Endothelial cell of umbilical vein (primary cell): ENCODE measurements at regions not wholly inside any gene's neighbourhood (a gene's known extent, or its start where the extent isn't known, plus 50 kb on each side); places are given as distances from the start of the nearest gene placed in this dataset.

ENCODE experiments used
- GATA2 ChIP-seq: IDR thresholded peaks from 2 replicates; pipeline ENCODE4 v1.7.0; 2011; ENCODE audit warnings: low read depth, mild to moderate bottlenecking, moderate library complexity, mixed read lengths, low read length; ENCODE audit not compliant: insufficient read length, insufficient read depth
- MAX ChIP-seq: IDR thresholded peaks from 2 replicates; pipeline ENCODE4 v1.6.1; 2011; ENCODE audit not compliant: insufficient read depth, insufficient read length
- MYC ChIP-seq: IDR thresholded peaks from one replicate; pipeline ENCODE4 v1.6.1; 2011; ENCODE audit warnings: mild to moderate bottlenecking, low read depth, low read length
- POLR2A ChIP-seq: IDR thresholded peaks from 2 replicates; pipeline ENCODE4 v1.6.1; 2012; ENCODE audit warnings: low read depth, mild to moderate bottlenecking, control low read depth, low read length
- TF ChIP-seq, protein P1 (sequence below), 2 donors: IDR thresholded peaks; 1 replicate in 1 of 2; 2 replicates in 1 of 2; pipeline ENCODE4 v1.5.1; 2011; ENCODE audit warnings: low read length in 2 of 2, mild to moderate bottlenecking in 2 of 2, moderate library complexity in 2 of 2, control low read depth in 1 of 2, inconsistent platforms in 1 of 2, low read depth in 1 of 2; ENCODE audit not compliant: insufficient read depth in 1 of 2; ENCODE audit errors: extremely low read depth in 1 of 2

GRCh38 chr10:47130491-47130890 lies 169.5 kb upstream of the GDF10 start:
- TF ChIP-seq, protein P1, sequence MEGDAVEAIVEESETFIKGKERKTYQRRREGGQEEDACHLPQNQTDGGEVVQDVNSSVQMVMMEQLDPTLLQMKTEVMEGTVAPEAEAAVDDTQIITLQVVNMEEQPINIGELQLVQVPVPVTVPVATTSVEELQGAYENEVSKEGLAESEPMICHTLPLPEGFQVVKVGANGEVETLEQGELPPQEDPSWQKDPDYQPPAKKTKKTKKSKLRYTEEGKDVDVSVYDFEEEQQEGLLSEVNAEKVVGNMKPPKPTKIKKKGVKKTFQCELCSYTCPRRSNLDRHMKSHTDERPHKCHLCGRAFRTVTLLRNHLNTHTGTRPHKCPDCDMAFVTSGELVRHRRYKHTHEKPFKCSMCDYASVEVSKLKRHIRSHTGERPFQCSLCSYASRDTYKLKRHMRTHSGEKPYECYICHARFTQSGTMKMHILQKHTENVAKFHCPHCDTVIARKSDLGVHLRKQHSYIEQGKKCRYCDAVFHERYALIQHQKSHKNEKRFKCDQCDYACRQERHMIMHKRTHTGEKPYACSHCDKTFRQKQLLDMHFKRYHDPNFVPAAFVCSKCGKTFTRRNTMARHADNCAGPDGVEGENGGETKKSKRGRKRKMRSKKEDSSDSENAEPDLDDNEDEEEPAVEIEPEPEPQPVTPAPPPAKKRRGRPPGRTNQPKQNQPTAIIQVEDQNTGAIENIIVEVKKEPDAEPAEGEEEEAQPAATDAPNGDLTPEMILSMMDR (IDR thresholded peaks at IDR 0.05; ENCODE audit: extremely low read depth in 1 of 2, insufficient read depth in 1 of 2, low read depth in 1 of 2, low read length in 2 of 2), result no peak
- TF ChIP-seq POLR2A, result no peak
- TF ChIP-seq MYC, result no peak
- no peak for TF ChIP-seq MAX
- no peak for TF ChIP-seq GATA2
